ENCODE measurements at regions not wholly inside any gene's neighbourhood (a gene's known extent, or its start where the extent isn't known, plus 50 kb on each side); places are given as distances from the start of the nearest gene placed in this dataset.

- no peak for DNase-seq (ENCODE audit: low spot score)
- no peak for TF ChIP-seq CTCF (IDR thresholded peaks at IDR 0.05; ENCODE audit: borderline replicate concordance, control extremely low read depth, extremely low read depth, insufficient read depth, missing control alignments)
- in situ Hi-C loops (cut with MboI; ENCODE audit: low sequenced_read_pairs, unreplicated experiment), result no loop called here
Measured at GRCh38 chrX:63439580-63439979, 88.4 kb upstream of the SPIN4 start.

- in situ Hi-C loops (cut with MboI; ENCODE audit: low sequenced_read_pairs, unreplicated experiment), result no loop called here
- no peak for TF ChIP-seq CTCF (IDR thresholded peaks at IDR 0.05; ENCODE audit: borderline replicate concordance, control extremely low read depth, extremely low read depth, insufficient read depth, missing control alignments)
- DNase-seq (ENCODE audit: low spot score), result no peak
Measured at GRCh38 chrX:63436865-63437264, 85.7 kb upstream of the SPIN4 start.

- in situ Hi-C loops (cut with MboI; ENCODE audit: low sequenced_read_pairs, unreplicated experiment), result no loop called here
- TF ChIP-seq CTCF (IDR thresholded peaks at IDR 0.05; ENCODE audit: borderline replicate concordance, control extremely low read depth, extremely low read depth, insufficient read depth, missing control alignments), result no peak
- no peak for DNase-seq (ENCODE audit: low spot score)
Measured at GRCh38 chrX:63434665-63435064, 83.5 kb upstream of the SPIN4 start.

- TF ChIP-seq CTCF (IDR thresholded peaks at IDR 0.05; ENCODE audit: borderline replicate concordance, control extremely low read depth, extremely low read depth, insufficient read depth, missing control alignments), result no peak
- in situ Hi-C loops (cut with MboI; ENCODE audit: low sequenced_read_pairs, unreplicated experiment), result no loop called here
- DNase-seq (ENCODE audit: low spot score), result no peak
Measured at GRCh38 chrX:63434206-63434605, 83.1 kb upstream of the SPIN4 start.

- in situ Hi-C loops (cut with MboI; ENCODE audit: low sequenced_read_pairs, unreplicated experiment), result no loop called here
- no peak for DNase-seq (ENCODE audit: low spot score)
- no peak for TF ChIP-seq CTCF (IDR thresholded peaks at IDR 0.05; ENCODE audit: borderline replicate concordance, control extremely low read depth, extremely low read depth, insufficient read depth, missing control alignments)
Measured at GRCh38 chrX:63430026-63430425, 78.9 kb upstream of the SPIN4 start.

GRCh38 chrX:63428348-63428747 lies 77.2 kb upstream of the SPIN4 start:
- in situ Hi-C loops (cut with MboI; ENCODE audit: low sequenced_read_pairs, unreplicated experiment), result no loop called here
- TF ChIP-seq CTCF (IDR thresholded peaks at IDR 0.05; ENCODE audit: borderline replicate concordance, control extremely low read depth, extremely low read depth, insufficient read depth, missing control alignments), result no peak
- no peak for DNase-seq (ENCODE audit: low spot score)

- no peak for TF ChIP-seq CTCF (IDR thresholded peaks at IDR 0.05; ENCODE audit: borderline replicate concordance, control extremely low read depth, extremely low read depth, insufficient read depth, missing control alignments)
- no peak for DNase-seq (ENCODE audit: low spot score)
- in situ Hi-C loops (cut with MboI; ENCODE audit: low sequenced_read_pairs, unreplicated experiment), result no loop called here
Measured at GRCh38 chrX:63426519-63426918, 75.4 kb upstream of the SPIN4 start.

Measured in GM13976 (cell line).